Astrocyte of the hippocampus (primary cell): ENCODE measurements at regions not wholly inside any gene's neighbourhood (a gene's known extent, or its start where the extent isn't known, plus 50 kb on each side); places are given as distances from the start of the nearest gene placed in this dataset.

Experiments
- DNase-seq: peaks from one replicate; pipeline ENCODE4 v3.0.0; 2011; ENCODE audit warnings: low read depth, low spot score

- peak; percentile 91 for DNase-seq
Observed at GRCh38 chr2:120566331-120567035, 169.2 kb upstream of the GLI2 start.

GRCh38 chr2:120567128-120567527 lies 168.5 kb upstream of the GLI2 start:
- DNase-seq: no peak

GRCh38 chr2:120568089-120568974 lies 167.3 kb upstream of the GLI2 start:
- peak; percentile 41 for DNase-seq

GRCh38 chr2:120568975-120569268 lies 166.7 kb upstream of the GLI2 start:
- DNase-seq: peak; percentile 36

GRCh38 chr2:120570001-120570400 lies 165.7 kb upstream of the GLI2 start:
- no peak for DNase-seq

- DNase-seq: no peak
Observed at GRCh38 chr2:120570546-120570945, 165.1 kb upstream of the GLI2 start.

GRCh38 chr2:120571015-120571728 lies 164.5 kb upstream of the GLI2 start:
- DNase-seq: no peak

- DNase-seq: no peak
Observed at GRCh38 chr2:120572226-120572625, 163.4 kb upstream of the GLI2 start.

- DNase-seq: no peak
Observed at GRCh38 chr2:120574620-120575019, 161.0 kb upstream of the GLI2 start.

GRCh38 chr2:120575966-120576365 lies 159.7 kb upstream of the GLI2 start:
- no peak for DNase-seq

GRCh38 chr2:120576509-120577474 lies 158.9 kb upstream of the GLI2 start:
- peak; percentile 42 for DNase-seq

- DNase-seq: no peak
Observed at GRCh38 chr2:120577721-120578295, 157.9 kb upstream of the GLI2 start.

GRCh38 chr2:120578576-120579352 lies 156.9 kb upstream of the GLI2 start:
- DNase-seq: no peak

GRCh38 chr2:120579916-120580685 lies 155.6 kb upstream of the GLI2 start:
- DNase-seq: no peak

GRCh38 chr2:120580709-120581108 lies 155.0 kb upstream of the GLI2 start:
- DNase-seq: no peak

GRCh38 chr2:120583121-120583520 lies 152.5 kb upstream of the GLI2 start:
- DNase-seq: no peak

GRCh38 chr2:120583851-120584570 lies 151.7 kb upstream of the GLI2 start:
- no peak for DNase-seq

- DNase-seq: no peak
Observed at GRCh38 chr2:120586507-120587278, 149.0 kb upstream of the GLI2 start.
